Stimulated activated naive CD8-positive, alpha-beta T cell treated with anti-CD3 and anti-CD28 coated beads, Interleukin-15, Interleukin-2, amounts not matched to agents 100 U/mL and 50 U/mL, for 24 hours (primary cell): ENCODE measurements at regions not wholly inside any gene's neighbourhood (a gene's known extent, or its start where the extent isn't known, plus 50 kb on each side); places are given as distances from the start of the nearest gene placed in this dataset.
"Not testable (repeated sequence)": the region's sequence is repeated elsewhere in the genome, so short reads cannot be mapped to it uniquely, and the experiment has no call there.

Source experiments
- ATAC-seq: fragments of 150-1000 bp; cut with Tn5 transposase; one replicate; pipeline ENCODE4 v1.10.0; 2021
- DNase-seq: peaks from one replicate; pipeline ENCODE4 v3.0.0; 2021

- ATAC-seq, result no peak
- DNase-seq, result no peak
These were observed 1705.5 kb upstream of the PIK3C3 start for GRCh38 chr18:40249390-40250080.

- ATAC-seq, DNase-seq: not testable (repeated sequence)
These were observed 1709.4 kb upstream of the PIK3C3 start for GRCh38 chr18:40245612-40246011.

GRCh38 chr18:40243607-40244006 lies 1711.4 kb upstream of the PIK3C3 start:
- ATAC-seq (no peak), DNase-seq (no peak)

GRCh38 chr18:40235836-40236235 lies 1719.2 kb upstream of the PIK3C3 start:
- ATAC-seq (no peak), DNase-seq (no peak)

GRCh38 chr18:40235323-40235722 lies 1719.7 kb upstream of the PIK3C3 start:
- ATAC-seq, result no peak

GRCh38 chr18:40233931-40234616 lies 1721.0 kb upstream of the PIK3C3 start:
- DNase-seq (no peak), ATAC-seq (no peak)

More at GRCh38 chr18:40235323-40235722, 1719.7 kb upstream of the PIK3C3 start:
- no peak for DNase-seq

GRCh38 chr18:40222776-40223175 lies 1732.3 kb upstream of the PIK3C3 start:
- DNase-seq, result no peak
- ATAC-seq, result no peak

- DNase-seq, result no peak
- ATAC-seq, result no peak
These were observed 1738.2 kb upstream of the PIK3C3 start for GRCh38 chr18:40216856-40217255.

- ATAC-seq, result no peak
- DNase-seq, result no peak
These were observed 1739.1 kb upstream of the PIK3C3 start for GRCh38 chr18:40215979-40216378.

GRCh38 chr18:40210696-40211095 lies 1744.3 kb upstream of the PIK3C3 start:
- DNase-seq (no peak), ATAC-seq (no peak)

GRCh38 chr18:40208958-40209357 lies 1746.1 kb upstream of the PIK3C3 start:
- no peak for ATAC-seq
- no peak for DNase-seq

- ATAC-seq (no peak), DNase-seq (no peak)
These were observed 1757.3 kb upstream of the PIK3C3 start for GRCh38 chr18:40197711-40198110.

- DNase-seq (no peak), ATAC-seq (no peak)
These were observed 1768.4 kb upstream of the PIK3C3 start for GRCh38 chr18:40186677-40187076.

GRCh38 chr18:40179729-40180461 lies 1775.1 kb upstream of the PIK3C3 start:
- DNase-seq, result no peak
- ATAC-seq, result no peak

GRCh38 chr18:40168026-40168425 lies 1787.0 kb upstream of the PIK3C3 start:
- DNase-seq (no peak), ATAC-seq (no peak)

GRCh38 chr18:40163254-40163653 lies 1791.8 kb upstream of the PIK3C3 start:
- DNase-seq, result no peak

GRCh38 chr18:40160361-40160760 lies 1794.7 kb upstream of the PIK3C3 start:
- no peak for ATAC-seq
- no peak for DNase-seq

More at GRCh38 chr18:40163254-40163653, 1791.8 kb upstream of the PIK3C3 start:
- no peak for ATAC-seq

- DNase-seq (no peak), ATAC-seq (no peak)
These were observed 1795.7 kb upstream of the PIK3C3 start for GRCh38 chr18:40159141-40160017.

- ATAC-seq (no peak), DNase-seq (no peak)
These were observed 1797.9 kb upstream of the PIK3C3 start for GRCh38 chr18:40157120-40157519.

- DNase-seq, result no peak
- no peak for ATAC-seq
These were observed 1802.2 kb upstream of the PIK3C3 start for GRCh38 chr18:40152859-40153258.

- no peak for ATAC-seq
- DNase-seq, result no peak
These were observed 1806.1 kb upstream of the PIK3C3 start for GRCh38 chr18:40148960-40149359.

- no peak for ATAC-seq
- no peak for DNase-seq
These were observed 1821.8 kb upstream of the PIK3C3 start for GRCh38 chr18:40133253-40133652.
